ENCODE measurements at regions not wholly inside any gene's neighbourhood (a gene's known extent, or its start where the extent isn't known, plus 50 kb on each side); places are given as distances from the start of the nearest gene placed in this dataset.
A peak's percentile ranks its signal among the peaks of the same experiment; 100 is the strongest.

GRCh38 chr19:46546194-46546896 lies 50.7 kb upstream of the PNMA8B start:
- peaks cover 36% of the 10 kb centered on the region for H3K4me1 Mint-ChIP-seq (ENCODE audit: low read depth)
- no peak overlapping the region for H3K4me3 Mint-ChIP-seq
- intact Hi-C loops (cut with micrococcal nuclease) = no loop called here
- no peaks in the 10 kb centered on the region for H3K36me3 Mint-ChIP-seq (ENCODE audit: low read depth)
- H3K9me3 Mint-ChIP-seq = peaks cover 9% of the 10 kb centered on the region
- no peaks in the 10 kb centered on the region for H3K27me3 Mint-ChIP-seq
- H3K27ac Mint-ChIP-seq = no peak overlapping the region

DNA sequence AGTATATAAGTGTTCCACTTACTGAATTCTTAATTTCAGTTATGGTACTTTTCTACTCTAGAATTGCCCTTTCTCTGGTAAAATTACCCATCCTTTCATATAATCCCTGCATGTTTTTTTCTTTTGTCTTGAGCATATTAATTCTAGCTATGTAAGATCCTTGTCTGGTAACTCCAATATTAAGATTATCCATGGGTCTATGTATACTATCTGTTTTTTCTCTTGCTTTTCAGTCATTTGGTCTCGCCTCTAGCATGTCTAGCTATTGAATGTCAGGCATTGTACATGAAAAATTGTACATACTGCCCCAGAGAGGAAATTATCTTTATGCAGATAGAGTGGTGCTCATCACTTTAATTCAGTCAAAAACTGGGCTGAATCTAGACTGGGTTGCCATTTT lies 50.4 kb upstream of the CALM3 start:
- peak overlapping the region; percentile 75 for H3K27ac Mint-ChIP-seq
- H3K4me3 Mint-ChIP-seq = no peak overlapping the region
- H3K36me3 Mint-ChIP-seq (ENCODE audit: low read depth) = no peaks in the 10 kb centered on the region
- H3K4me1 Mint-ChIP-seq (ENCODE audit: low read depth) = peaks cover 36% of the 10 kb centered on the region
- H3K27me3 Mint-ChIP-seq = no peaks in the 10 kb centered on the region
- peaks cover 9% of the 10 kb centered on the region for H3K9me3 Mint-ChIP-seq
- intact Hi-C loops (cut with micrococcal nuclease) = no loop called here

DNA sequence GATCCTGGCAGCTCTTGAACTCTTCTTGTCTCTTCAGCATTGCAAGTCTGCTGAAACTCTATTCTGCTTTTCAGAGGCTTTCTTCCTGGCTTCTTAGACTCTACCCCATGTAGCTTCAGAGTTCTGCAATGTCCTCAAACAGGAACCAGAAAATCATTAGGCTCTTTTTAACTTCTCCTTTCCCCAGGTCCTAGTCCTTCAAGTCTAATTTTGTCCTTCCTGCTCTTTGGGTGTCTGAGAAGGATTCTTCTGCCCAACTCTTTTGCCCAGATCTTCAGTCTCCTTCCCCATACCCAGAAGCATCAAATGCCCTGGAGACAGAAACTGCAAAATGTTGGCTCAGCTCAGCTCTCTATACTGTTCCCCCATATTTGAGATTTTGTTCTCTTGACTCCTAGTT lies 50.0 kb upstream of the CALM3 start:
- H3K9me3 Mint-ChIP-seq = peaks cover 9% of the 10 kb centered on the region
- peak overlapping the region; percentile 75 for H3K27ac Mint-ChIP-seq
- no peaks in the 10 kb centered on the region for H3K36me3 Mint-ChIP-seq (ENCODE audit: low read depth)
- intact Hi-C loops (cut with micrococcal nuclease) = no loop called here
- no peaks in the 10 kb centered on the region for H3K27me3 Mint-ChIP-seq
- H3K4me1 Mint-ChIP-seq (ENCODE audit: low read depth) = peaks cover 39% of the 10 kb centered on the region
- H3K4me3 Mint-ChIP-seq = no peak overlapping the region
